GM18502 (cell line): ENCODE measurements at regions not wholly inside any gene's neighbourhood (a gene's known extent, or its start where the extent isn't known, plus 50 kb on each side); places are given as distances from the start of the nearest gene placed in this dataset.

Source experiments
- ATAC-seq: cut with Tn5 transposase; IDR thresholded peaks from one replicate; pipeline ENCODE4 v1.9.1; 2021; ENCODE audit warnings: mild to moderate bottlenecking; ENCODE audit not compliant: unreplicated experiment, poor library complexity

DNA sequence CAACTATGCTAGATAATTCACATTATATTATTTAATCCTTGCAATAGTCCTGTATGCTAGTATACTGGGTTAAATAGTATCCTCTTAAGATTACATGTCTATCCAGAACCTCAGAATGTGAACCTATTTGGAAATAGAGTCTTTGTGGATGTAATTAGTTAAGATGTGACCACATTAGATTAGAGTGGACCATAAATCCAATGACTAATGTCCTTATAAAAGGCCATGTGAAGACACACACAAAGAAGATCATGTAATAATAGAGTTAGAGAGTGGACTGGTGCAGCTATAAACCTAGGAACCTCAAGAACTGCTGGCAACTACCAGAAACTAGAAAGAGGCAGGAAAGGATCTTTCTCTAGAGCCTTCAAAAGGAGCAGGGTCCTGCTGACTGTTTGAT lies 263.6 kb upstream of the PTGER4 start:
- ATAC-seq, result no peak

DNA sequence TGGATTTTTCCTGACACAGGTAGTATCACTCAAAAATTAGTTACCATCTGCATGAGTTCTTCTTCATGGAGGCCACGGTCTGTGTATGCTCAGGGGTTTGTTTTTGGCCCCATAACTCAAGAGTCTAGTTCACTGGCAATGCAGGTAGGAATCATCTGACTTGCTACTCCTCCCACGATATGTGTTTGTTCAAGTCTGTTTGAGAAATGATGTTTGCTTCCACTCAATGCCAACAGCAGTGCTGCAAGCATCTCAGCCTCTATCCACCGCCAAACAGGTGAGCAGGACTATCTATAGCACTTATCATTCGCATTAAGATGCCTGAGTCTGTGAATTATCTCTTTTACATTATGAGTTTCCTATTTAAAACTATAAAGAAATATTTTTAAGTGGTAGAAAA lies 264.8 kb upstream of the PTGER4 start:
- ATAC-seq, result no peak

DNA sequence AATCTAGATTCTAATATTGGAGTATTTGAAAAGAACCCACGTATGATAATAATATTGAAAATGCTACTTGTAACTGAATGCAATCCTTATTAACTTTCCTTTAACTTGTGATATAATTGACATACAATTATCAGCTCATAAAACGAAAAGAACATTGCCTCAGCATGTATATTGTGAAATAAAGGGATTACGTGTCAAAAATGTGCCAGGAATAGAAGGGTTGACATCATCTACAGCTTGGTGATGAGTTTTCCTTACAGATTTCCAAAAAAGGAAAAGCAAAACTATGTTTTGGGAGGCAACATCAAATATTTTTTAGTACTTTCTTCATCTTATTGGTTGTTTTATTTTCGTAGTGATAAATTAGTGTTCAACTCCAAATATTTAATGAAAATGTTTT lies 266.0 kb upstream of the PTGER4 start:
- ATAC-seq, result no peak

DNA sequence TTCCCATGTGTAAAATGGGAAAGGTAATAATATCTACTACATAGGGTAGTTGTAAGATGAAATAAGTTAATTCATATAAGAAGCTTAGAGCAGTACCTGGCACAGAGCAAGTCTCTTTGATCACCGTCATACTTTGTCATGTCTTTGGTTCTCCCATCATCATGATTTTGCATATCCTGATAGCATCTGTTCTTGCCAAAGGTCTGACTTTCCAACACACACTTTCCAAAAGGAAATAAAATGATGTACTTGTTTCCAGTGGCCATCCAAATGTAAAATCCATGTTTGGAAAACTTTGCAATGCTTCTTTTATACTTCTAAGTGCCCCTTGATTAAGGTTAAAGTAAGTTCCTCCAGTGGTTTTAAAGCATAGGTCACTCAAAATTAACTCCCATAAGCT lies 266.9 kb upstream of the PTGER4 start:
- ATAC-seq, result no peak

DNA sequence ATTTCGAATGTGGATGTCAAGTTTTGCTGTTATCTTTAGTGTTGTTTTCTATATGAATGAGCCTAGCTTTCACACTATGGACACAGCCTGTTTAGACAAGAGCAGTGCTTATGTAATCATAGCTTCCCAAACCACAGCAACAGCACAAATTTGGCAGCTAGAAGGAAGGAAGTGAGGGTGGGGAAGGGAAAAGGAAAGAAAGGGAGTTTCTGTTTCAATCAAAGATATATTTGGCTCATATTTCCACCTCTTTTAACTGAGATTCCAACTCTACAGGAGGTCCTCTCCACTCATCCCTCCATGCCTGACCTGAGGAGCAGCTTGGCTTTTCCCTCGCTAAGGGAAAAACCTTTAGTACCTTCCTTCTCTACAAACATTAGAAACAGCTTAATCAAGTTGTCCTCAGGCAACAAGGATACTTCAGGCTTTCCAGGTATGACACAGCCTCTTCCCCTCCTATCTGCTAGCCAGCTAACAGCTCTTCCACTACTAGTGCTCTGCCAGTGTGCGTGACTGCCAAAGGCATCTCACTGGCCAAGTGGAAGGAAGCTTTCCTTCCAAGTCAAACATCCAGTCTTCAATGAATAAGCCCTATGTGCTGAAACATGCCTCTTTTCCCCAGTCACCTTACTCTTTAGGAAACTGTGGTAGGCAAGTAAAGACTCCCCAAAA lies 268.6 kb upstream of the PTGER4 start:
- ATAC-seq, result no peak

DNA sequence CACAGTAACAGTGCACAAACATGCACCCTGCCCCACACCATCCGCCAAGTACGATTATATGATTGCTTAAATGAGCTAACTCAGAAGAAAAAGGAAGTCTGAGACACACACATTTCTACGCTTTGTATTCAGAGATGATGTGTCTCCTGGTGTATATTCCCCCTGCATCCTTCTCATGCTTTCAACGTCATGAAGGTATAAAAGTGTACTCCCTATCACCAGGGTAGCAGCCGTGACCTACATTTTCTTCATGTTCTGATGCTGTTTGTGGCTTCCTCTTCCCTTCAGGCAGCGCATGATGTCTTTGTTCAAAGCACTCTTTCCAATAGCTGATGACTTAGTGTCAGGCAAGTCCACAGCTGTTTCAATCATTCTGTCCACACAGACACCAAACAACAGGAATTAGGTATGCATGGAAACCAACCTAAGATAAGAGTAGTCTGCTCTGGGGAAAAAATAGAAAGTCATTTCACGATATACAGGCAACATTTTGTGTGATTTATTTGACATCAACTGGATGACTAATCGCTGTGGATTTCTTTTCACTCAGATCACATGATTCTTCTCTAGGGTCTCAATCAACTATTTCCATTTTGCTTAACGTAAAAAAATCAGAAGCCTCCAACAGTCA lies 269.4 kb upstream of the PTGER4 start:
- ATAC-seq, result no peak

DNA sequence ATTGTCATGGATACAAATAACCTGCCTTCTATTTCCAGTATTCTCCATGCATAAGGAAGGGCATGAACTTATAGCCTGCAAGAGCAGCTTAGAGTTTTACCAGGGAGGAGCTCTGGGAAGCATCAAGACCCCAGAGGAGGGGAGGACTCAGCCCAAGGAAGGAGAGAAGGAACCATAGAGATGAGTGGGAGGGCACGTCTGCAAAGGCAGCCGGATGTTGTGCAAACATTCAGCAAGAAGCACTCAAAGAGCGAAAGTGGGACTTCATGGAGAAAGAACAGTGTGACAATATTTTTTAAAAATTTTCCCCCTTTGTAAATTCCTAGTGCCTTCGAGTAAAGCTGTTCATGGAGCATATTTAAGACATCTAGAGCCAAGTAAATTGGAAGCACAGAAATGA lies 270.1 kb upstream of the PTGER4 start:
- no peak for ATAC-seq

DNA sequence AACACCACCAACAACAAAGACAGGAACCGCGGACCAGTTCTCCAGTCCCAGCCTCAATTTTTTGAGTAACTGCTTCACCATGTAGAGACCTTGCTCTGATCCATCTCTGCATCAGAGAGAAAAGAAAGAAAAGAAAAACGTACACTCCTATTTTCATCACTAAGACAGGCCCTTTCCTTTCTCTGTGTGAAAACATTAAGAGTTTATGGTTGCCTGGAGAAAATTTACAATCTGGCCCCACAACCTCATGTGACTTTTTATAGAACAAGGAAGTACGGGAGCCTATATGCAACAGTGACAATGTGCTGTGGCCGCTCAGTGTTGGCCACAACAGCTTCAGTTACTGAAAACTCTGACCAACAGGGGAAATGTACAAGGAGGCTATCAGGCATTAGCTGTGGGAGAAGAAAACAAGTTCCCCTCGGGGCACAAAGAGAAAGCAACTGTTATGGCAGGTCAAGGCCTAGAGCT lies 272.9 kb upstream of the PTGER4 start:
- peak; percentile 39 for ATAC-seq

DNA sequence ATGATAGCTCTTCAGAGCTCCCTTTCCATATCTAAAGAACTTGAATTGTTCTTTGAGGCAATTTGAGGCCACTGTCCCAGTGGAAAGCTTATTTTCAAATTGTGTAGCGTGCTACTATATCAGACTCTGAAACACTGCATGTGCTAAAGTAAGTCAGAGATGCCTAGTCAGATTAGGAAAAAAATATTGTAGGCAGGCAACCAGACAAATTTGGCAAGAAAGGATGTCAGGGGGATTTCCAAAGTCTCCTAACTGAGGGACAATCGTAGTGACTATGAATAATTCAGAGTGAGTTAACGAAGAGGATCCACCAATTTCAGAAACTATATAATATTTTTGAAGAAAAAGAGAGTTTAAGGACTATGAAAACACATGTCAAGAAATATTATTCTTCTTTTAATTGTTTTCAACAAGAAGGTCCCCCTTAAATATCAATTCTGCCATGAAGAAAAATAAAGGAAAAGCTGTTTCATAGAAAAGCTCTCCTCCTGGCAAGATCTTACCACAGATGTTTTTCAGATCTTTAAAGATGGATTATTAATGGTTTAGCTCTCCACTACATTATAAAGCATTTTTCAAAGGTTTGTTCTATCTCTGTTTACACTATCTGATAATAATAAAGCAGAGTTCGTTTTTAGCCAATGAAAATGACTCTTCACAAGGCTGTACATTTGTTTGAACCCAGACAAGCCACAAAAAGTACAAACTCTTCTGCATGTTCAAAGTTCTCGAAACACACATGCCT lies 273.5 kb upstream of the PTGER4 start:
- no peak for ATAC-seq

DNA sequence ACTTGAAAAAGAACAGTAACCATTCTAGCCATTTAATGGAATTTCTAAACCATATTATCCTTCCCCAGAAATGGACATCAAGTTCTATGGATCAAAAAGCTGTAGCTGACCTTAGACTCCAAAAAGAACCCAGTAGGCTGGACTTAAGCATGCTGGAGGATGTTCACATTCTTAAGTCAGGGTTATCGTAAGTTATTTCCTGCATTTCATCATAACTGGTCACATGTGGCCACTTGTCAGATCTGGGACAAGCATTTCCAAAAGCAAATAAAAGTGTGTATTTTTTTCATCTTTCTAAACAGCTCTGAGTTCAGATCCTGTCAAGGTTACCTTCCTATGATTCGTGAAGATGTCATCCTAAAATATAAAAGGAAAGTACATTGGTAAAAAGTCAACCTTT lies 274.5 kb upstream of the PTGER4 start:
- ATAC-seq, result no peak

DNA sequence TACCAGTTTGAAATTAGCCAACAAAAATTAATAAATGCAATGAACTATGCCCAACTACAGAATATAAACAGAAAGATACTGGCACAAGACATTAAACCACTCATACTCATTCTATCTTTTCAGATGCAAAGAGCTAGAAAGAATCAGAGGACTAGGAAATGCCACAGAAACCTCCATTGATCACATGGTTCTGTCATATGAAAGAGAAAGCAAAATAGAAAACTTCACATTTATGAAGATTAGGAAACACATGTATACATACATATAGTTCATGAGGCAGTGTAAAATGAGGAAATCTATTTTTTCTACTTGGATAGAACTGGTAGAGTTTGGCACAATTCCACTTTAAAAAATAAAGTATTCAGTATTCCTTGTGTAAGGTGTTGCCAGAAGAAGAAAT lies 275.1 kb upstream of the PTGER4 start:
- ATAC-seq, result peak; percentile 81

DNA sequence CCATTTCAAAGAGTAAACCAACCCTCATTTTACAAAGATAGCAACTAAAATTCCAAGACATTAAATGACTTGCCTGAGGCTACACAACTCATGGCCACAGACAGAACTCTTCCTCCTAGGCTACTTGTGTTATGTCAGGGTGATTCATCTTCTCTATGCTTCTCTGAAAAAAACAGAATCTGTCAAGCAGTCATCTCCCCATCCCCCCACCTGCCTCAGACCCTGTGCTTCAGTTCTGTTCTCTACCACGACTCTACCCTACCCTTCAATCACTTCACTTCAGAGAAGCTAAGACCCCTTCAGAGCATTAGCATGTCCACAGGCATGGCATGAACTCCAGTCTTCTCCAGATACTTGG lies 277.7 kb upstream of the PTGER4 start:
- ATAC-seq, result no peak

DNA sequence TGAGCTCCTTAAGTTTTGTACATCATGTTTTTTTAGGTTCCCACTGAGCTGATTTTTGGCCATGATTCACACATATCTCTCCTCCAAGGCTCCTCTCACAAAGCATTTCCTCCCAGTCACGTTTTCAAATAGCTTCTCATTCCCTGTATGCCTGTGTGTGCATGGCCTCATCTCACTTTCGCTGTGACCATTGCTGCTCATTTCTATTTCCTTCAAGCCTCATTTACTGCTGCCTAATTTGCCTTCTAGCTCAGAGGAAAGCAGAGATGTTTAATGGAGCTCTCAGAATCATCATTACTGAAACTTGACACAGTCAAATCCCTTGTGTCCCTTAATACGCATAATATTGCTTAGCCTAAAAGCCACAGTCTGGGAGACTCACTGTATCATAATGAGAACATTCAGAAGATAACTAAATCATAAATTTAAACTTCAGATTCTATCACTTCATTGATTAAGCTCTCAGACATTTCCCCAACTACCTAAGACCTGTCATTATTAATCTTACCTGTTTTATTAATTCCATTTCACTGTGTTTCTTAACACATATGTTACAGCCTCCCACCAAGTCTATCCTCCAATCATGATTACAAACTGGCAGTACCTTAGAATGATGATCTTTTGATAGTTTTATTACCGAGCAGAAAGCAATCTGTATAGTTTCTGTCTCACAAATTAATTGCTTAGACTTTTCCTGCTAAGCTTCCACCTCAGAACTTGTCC lies 278.3 kb upstream of the PTGER4 start:
- peak; percentile 52 for ATAC-seq

DNA sequence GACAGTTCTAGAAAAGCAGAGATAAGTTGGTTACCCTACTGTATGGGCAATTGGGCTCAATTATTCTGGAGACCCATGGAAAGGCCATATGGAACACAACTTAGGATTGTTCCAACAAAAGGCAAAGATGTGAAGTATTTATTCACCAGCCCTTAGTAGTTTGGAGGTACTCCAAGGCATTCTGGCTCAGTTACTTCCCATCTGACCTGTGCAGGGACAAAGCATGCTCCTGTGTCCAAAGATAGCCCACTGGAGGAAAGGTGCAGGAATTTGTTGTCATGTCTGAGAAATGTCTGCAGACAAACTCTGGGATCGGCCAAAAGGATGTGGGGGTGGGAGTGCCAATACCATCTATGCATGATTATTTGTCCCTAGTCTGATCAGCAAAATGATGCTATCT lies 279.5 kb upstream of the PTGER4 start:
- ATAC-seq, result no peak

DNA sequence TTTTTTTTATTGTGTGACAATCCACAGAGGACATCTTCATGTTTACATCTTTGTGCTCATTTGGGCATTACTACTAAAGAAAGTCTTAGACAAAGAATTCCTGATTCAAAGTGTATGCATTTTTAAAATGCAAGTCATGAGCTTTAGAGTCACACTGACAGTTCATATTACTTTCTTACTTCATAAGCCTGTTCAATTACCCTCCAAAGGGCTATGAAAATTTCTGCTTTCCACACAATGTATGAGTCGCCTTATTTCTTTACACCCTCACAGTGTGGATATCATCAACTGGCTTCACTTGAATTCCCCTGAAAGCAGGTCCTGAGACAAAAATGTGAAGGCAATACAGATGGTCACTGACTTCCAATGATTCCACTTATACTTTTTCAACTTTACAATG lies 280.4 kb upstream of the PTGER4 start:
- no peak for ATAC-seq

DNA sequence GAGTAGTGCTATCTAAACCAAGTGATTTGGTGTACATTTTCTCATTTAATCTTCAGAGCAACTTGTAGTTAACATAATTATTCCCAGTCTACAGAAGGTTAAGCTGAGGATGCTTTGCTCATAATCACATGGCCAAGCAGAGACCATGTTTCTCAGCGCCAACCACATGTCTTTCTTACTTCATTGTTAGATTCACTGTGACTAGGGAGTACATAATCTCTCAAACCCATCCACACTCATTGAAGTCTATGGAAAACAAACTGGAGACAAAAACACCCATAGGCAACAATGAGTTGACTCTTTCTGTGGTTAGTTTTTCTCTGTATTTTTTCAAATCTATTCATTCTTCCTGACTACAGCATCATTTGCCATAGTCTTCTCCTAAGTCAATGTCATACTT lies 281.7 kb upstream of the PTGER4 start:
- no peak for ATAC-seq

DNA sequence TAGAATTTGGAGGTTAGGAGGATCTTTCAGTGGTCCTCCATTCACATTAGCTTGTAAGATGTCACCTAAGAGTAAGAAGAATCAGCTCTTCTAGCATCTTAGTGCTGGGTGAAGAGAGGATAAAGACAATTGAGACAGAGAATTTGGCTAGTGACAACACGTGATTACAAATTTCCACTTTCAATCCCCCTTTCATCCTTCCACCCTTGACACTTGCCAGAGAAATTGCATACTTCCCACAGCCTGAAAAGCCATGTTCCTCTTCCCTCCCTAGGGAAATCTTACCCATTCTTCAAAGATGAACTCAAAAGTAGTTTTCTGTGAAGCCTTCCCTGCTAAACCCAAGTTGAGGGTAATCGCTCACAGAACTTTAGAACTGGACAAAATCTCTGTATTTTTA lies 282.6 kb upstream of the PTGER4 start:
- no peak for ATAC-seq

DNA sequence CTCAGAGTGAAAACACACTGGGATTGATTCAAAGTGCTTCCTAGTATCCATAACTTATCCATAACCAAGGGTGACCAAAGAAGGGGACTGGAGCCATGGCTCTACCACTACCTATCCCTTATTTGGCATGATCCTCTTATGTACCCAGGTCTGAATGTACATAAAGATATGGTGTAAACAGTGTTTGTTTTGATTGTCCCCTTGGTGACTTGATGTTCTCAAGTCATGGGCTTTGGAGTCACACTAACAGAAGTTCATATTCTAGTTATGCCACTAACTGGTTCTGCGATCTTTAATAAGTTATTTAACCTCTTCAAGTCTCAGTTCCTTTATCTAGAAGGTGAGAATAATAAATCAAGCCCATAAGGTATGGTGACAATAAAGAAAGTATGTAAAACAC lies 283.4 kb upstream of the PTGER4 start:
- ATAC-seq, result no peak

DNA sequence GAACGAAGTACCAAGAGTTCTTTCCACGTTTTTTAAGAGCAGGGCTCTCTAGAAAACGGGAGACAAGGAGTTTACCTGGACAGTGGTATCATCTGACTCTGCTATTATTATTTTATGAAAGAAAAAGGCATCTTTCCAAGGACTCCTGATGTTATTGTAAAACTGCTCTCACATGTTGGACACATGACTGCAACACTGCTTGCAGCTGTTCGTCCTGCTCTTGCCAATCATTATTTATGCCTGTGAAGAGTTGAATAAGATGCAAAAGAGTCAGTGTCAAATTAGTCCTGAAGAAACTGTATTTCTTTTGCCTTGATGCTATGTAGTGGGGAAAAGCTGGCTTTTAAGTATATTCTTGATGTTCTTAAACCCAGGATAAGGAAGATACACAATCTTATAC lies 284.5 kb upstream of the PTGER4 start:
- ATAC-seq, result no peak

DNA sequence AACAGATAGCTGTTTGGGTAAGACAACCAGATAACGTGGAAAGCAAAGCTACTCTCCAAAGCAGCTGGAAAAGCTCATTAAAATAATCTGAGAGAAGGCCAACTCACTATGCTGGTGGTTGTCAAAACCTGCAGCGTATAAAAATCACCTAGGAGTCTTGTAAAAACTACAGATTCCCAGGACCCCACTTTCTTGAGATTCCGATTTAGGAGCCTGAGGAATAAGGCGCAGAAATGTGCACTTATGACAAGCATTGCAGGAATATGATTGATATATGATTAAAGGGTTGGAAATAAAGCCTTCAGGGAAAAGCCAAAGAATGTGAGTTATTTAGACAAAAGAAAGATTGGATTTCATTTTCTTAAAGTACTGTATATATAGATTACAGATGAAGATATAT lies 285.0 kb upstream of the PTGER4 start:
- ATAC-seq, result no peak

DNA sequence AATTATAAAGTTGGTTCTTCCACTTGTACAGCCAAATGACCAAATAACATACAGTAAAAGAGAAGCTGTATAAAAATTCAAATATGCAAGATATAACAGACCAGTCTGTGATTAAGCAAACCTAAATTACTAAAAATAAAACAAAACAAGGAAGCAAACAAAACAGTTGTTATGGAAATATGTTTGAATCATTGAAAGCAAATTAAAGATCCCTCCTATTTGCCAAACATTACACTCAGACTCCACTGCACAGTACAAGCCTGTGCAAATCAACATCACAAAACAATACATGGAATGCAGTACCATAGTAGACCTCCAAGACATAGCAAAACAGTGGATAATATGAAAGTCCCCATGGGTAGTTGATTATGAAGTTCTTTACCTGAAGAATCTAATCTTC lies 288.1 kb upstream of the PTGER4 start:
- ATAC-seq, result no peak
